IMR-90 (cell line): ENCODE measurements at regions not wholly inside any gene's neighbourhood (a gene's known extent, or its start where the extent isn't known, plus 50 kb on each side); places are given as distances from the start of the nearest gene placed in this dataset.

Source experiments
- ATAC-seq: fragments of 200-7000 bp; cut with Tn5 transposase; 2 replicates; pipeline ENCODE4 v1.9.1; 2020; ENCODE audit warnings: low read depth, mild to moderate bottlenecking, moderate library complexity
- BruUV-seq: library from RNA; stranded (reverse); fragments of 400-500 nt; replicated peaks from 2 replicates; lab custom pipeline; 2021; lab: Mats Ljungman, UMichigan
- CTCF ChIA-PET: fragments of 300-600 bp; formaldehyde crosslinking; extraction: SDS; loops from one replicate; lab custom pipeline; 2021; ENCODE audit warnings: antibody characterized with exemption; lab: Yijun Ruan, JAX
- POLR2A ChIA-PET: fragments of 300-600 bp; sonication (Branson Sonifier 250); formaldehyde crosslinking; loops from one replicate; lab custom pipeline; 2022; ENCODE audit warnings: antibody characterized with exemption; ENCODE audit not compliant: unreplicated experiment; lab: Charles Lee
- DNase-seq: peaks from one replicate; pipeline ENCODE4 v3.0.0; 2013
- H2AFZ ChIP-seq: replicated peaks from 2 replicates; pipeline ENCODE3; 2013; ENCODE audit warnings: low read length, mild to moderate bottlenecking; ENCODE audit not compliant: poor library complexity
- H2AK5ac ChIP-seq: 2 replicates; pipeline ENCODE4 v1.6.1; 2013; ENCODE audit warnings: low read depth, low read length, inconsistent platforms
- H2AK9ac ChIP-seq: replicated peaks from 2 replicates; pipeline ENCODE3; 2013; ENCODE audit warnings: mild to moderate bottlenecking, low read depth, low read length, moderate library complexity; ENCODE audit not compliant: poor library complexity
- H2BK120ac ChIP-seq: 2 replicates; pipeline ENCODE4 v1.6.1; 2013; ENCODE audit warnings: low read depth, low read length, inconsistent platforms
- H2BK15ac ChIP-seq: 3 replicates; pipeline ENCODE4 v1.6.1; 2013; ENCODE audit warnings: low read depth, low read length, inconsistent platforms
- H2BK20ac ChIP-seq: 2 replicates; pipeline ENCODE4 v1.6.1; 2013; ENCODE audit warnings: low read depth, mild to moderate bottlenecking, inconsistent platforms, low read length, moderate library complexity
- H2BK5ac ChIP-seq: 2 replicates; pipeline ENCODE4 v1.6.1; 2013; ENCODE audit warnings: mild to moderate bottlenecking, low read depth, low read length, inconsistent platforms; ENCODE audit not compliant: poor library complexity, severe bottlenecking
- H3K14ac ChIP-seq: replicated peaks from 2 replicates; pipeline ENCODE4 v1.6.1; 2013; ENCODE audit warnings: low read depth, low read length, inconsistent platforms
- H3K18ac ChIP-seq: 2 replicates; pipeline ENCODE4 v1.6.1; 2013; ENCODE audit warnings: low read depth, low read length, control low read depth
- H3K23ac ChIP-seq: 2 replicates; pipeline ENCODE4 v1.6.1; 2013; ENCODE audit warnings: low read depth, low read length, inconsistent platforms
- H3K27ac ChIP-seq: 2 replicates; pipeline ENCODE4 v1.5.1; 2013; ENCODE audit warnings: mild to moderate bottlenecking, control low read depth, low read length; ENCODE audit not compliant: insufficient read depth
- H3K27me3 ChIP-seq: 2 replicates; pipeline ENCODE4 v1.6.1; 2013; ENCODE audit warnings: low read length; ENCODE audit not compliant: control insufficient read depth, insufficient read depth
- H3K36me3 ChIP-seq: 2 replicates; pipeline ENCODE4 v1.6.1; 2013; ENCODE audit warnings: low read length, mixed read lengths; ENCODE audit not compliant: control insufficient read depth, insufficient read depth
- H3K4ac ChIP-seq: 2 replicates; pipeline ENCODE4 v1.6.1; 2013; ENCODE audit warnings: low read depth, low read length, inconsistent platforms
- H3K4me1 ChIP-seq: 2 replicates; pipeline ENCODE4 v1.6.1; 2013; ENCODE audit warnings: low read length, mixed read lengths; ENCODE audit not compliant: control insufficient read depth, insufficient read depth
- H3K4me2 ChIP-seq: 2 replicates; pipeline ENCODE4 v1.6.1; 2013; ENCODE audit warnings: low read depth, mild to moderate bottlenecking, control low read depth, low read length, moderate library complexity
- H3K4me3 ChIP-seq: 2 replicates; pipeline ENCODE4 v1.5.1; 2013; ENCODE audit warnings: low read depth, mild to moderate bottlenecking, control low read depth, low read length, moderate library complexity; ENCODE audit not compliant: insufficient read depth
- H3K56ac ChIP-seq: 2 replicates; pipeline ENCODE4 v1.6.1; 2013; ENCODE audit warnings: low read length, inconsistent platforms; ENCODE audit not compliant: insufficient read depth; ENCODE audit errors: extremely low read depth
- H3K79me1 ChIP-seq, 2 experiments: 2 replicates each; pipeline ENCODE4 v1.6.1; 2013; ENCODE audit warnings: low read length in 2 of 2, inconsistent platforms in 1 of 2, low read depth in 1 of 2
- H3K9ac ChIP-seq: 2 replicates; pipeline ENCODE4 v1.6.1; 2013; ENCODE audit warnings: low read depth, low read length, control low read depth
- H3K9me1 ChIP-seq: 2 replicates; pipeline ENCODE4 v1.6.1; 2013; ENCODE audit warnings: low read length, inconsistent platforms; ENCODE audit not compliant: insufficient read depth
- H3K9me3 ChIP-seq: 2 replicates; pipeline ENCODE4 v1.6.1; 2013; ENCODE audit warnings: low read length; ENCODE audit not compliant: control insufficient read depth, insufficient read depth
- H4K20me1 ChIP-seq: 2 replicates; pipeline ENCODE4 v1.6.1; 2013; ENCODE audit warnings: low read length, inconsistent platforms; ENCODE audit not compliant: insufficient read depth
- H4K5ac ChIP-seq: 2 replicates; pipeline ENCODE4 v1.6.1; 2013; ENCODE audit warnings: mild to moderate bottlenecking, low read depth, low read length, control low read depth
- H4K8ac ChIP-seq, 2 experiments: 2 replicates each; pipeline ENCODE4 v1.6.1; 2013; ENCODE audit warnings: low read depth in 2 of 2, low read length in 2 of 2, control low read depth in 1 of 2, inconsistent platforms in 1 of 2
- H4K91ac ChIP-seq: 2 replicates; pipeline ENCODE4 v1.6.1; 2013; ENCODE audit warnings: low read depth, low read length, inconsistent platforms; ENCODE audit not compliant: insufficient read depth
- ELK1 ChIP-seq: fragments of 150-350 bp; IDR thresholded peaks from 2 replicates; pipeline ENCODE4 v1.6.1; 2016; ENCODE audit warnings: low read depth, mild to moderate bottlenecking, low read length, moderate library complexity, borderline replicate concordance
- FOS ChIP-seq: fragments of 150-350 bp; IDR thresholded peaks from 2 replicates; pipeline ENCODE4 v1.6.1; 2016; ENCODE audit warnings: low read depth, low read length
- WGBS, 2 experiments: methylation state at CpG; one replicate each; pipeline versions ENCODE4 v1.1.5 to v1.1.7; 2013; ENCODE audit warnings: missing lambda C conversion rate in 2 of 2; ENCODE audit not compliant: insufficient read length in 1 of 2; ENCODE audit errors: extremely low coverage in 2 of 2; 5-methylcytosine and 5-hydroxymethylcytosine counted together
- dilution Hi-C: fragments of 300-500 bp; cut with HindIII; formaldehyde crosslinking; loops from one replicate; pipeline ENCODE4 v1.14.3; 2018; ENCODE audit warnings: low sequenced_read_pairs; ENCODE audit not compliant: unreplicated experiment
- in situ Hi-C: fragments of 300-500 bp; cut with MboI; formaldehyde crosslinking; loops from 3 replicates; pipeline ENCODE4 v1.14.3; 2019; ENCODE audit warnings: low sequenced_read_pairs, inconsistent platforms, mixed read lengths
- intact Hi-C: fragments of 100-400 bp; cut with micrococcal nuclease; formaldehyde crosslinking; loops from 2 replicates; pipeline ENCODE4 v1.10.0; 2022

GRCh38 chr6:144730088-144730645 lies 445.0 kb downstream of the UTRN start:
- POLR2A ChIA-PET: no interaction called here
- H3K18ac ChIP-seq: no peak overlapping the region
- H3K79me1 ChIP-seq: no peaks in the 10 kb centered on the region; a peak in 1 of 4 replicates
- dilution Hi-C loops (no loop called here), in situ Hi-C loops (no loop called here), intact Hi-C loops (no loop called here)
- no peak overlapping the region for H2AFZ ChIP-seq
- no peak overlapping the region for H2BK20ac ChIP-seq
- H2AK9ac ChIP-seq: no peak overlapping the region
- no peak overlapping the region for H3K4me2 ChIP-seq
- H3K4me1 ChIP-seq: no peaks in the 10 kb centered on the region
- H2BK5ac ChIP-seq: no peak overlapping the region
- no peaks in the 10 kb centered on the region for H4K20me1 ChIP-seq
- H3K9ac ChIP-seq: no peak overlapping the region
- TF ChIP-seq FOS (no peak), ELK1 (no peak)
- H4K8ac ChIP-seq: no peak overlapping the region
- H2AK5ac ChIP-seq: no peak overlapping the region
- H2BK15ac ChIP-seq: no peak overlapping the region
- ATAC-seq (no peak), DNase-seq (no peak)
- no peak overlapping the region for H3K56ac ChIP-seq
- H3K27me3 ChIP-seq: no peaks in the 10 kb centered on the region
- CTCF ChIA-PET: no interaction called here
- no peak overlapping the region for H3K23ac ChIP-seq
- no CpG with 5 or more reads among the region's 5 CpGs for WGBS, 2 experiments
- H4K91ac ChIP-seq: no peak overlapping the region
- H3K14ac ChIP-seq: no peak overlapping the region
- H3K9me3 ChIP-seq: no peaks in the 10 kb centered on the region
- H3K4ac ChIP-seq: no peak overlapping the region
- no peak overlapping the region for H4K5ac ChIP-seq
- no peak overlapping the region for H3K4me3 ChIP-seq
- H3K27ac ChIP-seq: no peak overlapping the region
- H3K9me1 ChIP-seq: no peaks in the 10 kb centered on the region; the same call in 1 of the 2 replicates
- no peaks in the 10 kb centered on the region for H3K36me3 ChIP-seq
- no peak overlapping the region for H2BK120ac ChIP-seq
- BruUV-seq: no TSS peak
